ENCODE measurements at regions not wholly inside any gene's neighbourhood (a gene's known extent, or its start where the extent isn't known, plus 50 kb on each side); places are given as distances from the start of the nearest gene placed in this dataset.
"Not testable (repeated sequence)": the region's sequence is repeated elsewhere in the genome, so short reads cannot be mapped to it uniquely, and the experiment has no call there.

- DNase-seq (ENCODE audit: low read depth): not testable (repeated sequence)
Measured at GRCh38 chr2:90293806-90294205, 1602.3 kb downstream of the RPIA start.

- DNase-seq (ENCODE audit: low read depth): not testable (repeated sequence)
Measured at GRCh38 chr2:90295036-90295750, 1603.7 kb downstream of the RPIA start.

DNA sequence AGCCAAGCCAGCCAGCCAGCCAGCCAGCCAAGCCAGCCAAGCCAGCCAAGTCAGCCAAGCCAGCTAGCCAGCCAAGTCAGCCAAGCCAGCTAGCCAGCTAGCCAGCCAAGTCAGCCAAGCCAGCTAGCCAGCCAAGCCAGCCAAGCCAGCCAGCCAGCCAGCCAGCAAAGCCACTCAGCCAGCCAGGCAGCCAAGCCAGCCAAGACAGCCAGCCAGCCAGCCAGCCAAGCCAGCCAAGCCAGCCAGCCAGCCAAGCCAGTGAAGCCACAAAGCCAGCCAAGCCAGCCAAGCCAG, 1605.0 kb downstream of the RPIA start:
- DNase-seq (ENCODE audit: low read depth): not testable (repeated sequence)

DNA sequence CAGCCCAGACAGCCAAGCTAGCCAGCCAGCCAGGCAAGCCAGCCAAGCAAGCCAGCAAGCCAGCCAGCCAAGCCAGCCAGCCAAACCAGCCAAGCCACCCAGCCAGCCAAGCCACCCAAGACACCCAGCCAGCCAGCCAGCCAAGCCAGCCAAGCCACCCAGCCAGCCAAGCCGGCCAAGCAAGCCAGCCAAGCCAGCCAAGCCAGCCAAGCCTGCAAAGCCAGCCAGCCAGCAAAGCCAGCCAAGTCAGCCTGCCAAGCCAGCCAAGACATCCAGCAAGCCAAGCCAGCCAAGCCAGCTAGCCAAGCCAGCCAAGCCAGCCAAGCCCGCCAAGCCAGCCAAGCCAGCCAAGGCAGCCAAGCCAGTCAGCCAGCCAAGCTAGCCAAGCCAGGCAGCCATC, 1606.2 kb downstream of the RPIA start:
- DNase-seq (ENCODE audit: low read depth): not testable (repeated sequence)

DNA sequence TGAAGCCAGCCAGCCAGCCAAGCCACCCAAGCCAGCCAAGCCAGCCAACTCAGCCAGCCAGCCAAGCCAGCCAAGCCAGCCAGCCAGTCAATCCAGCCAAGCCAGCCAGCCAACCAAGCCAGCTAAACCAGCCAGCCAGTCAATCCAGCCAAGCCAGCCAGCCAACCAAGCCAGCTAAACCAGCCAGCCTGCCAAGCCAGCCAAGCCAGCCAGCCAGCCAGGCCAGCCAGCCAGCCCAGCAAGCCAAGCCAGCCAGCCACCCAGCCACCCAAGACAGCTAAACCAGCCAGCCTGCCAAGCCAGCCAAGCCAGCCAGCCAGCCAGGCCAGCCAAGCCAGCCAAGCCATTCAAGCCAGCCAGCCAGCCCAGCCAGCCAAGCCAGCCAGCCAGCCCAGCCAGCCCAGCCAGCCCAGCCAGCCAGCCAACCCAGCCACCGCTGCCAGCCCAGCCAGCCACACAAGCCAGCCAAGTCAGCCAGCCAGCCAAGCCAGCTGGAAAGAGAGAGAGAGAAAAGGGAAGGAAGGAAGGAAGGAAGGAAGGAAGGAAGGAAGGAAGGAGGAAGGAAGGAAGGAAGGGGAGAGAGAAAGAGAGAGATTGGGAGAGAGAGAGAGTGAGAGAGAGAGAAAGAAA, 1606.8 kb downstream of the RPIA start:
- not testable (repeated sequence) for DNase-seq (ENCODE audit: low read depth)

- DNase-seq (ENCODE audit: low read depth): not testable (repeated sequence)
Measured at GRCh38 chr2:90298983-90299382, 1607.5 kb downstream of the RPIA start.

GRCh38 chr2:90322982-90323381, 1631.5 kb downstream of the RPIA start:
- not testable (repeated sequence) for DNase-seq (ENCODE audit: low read depth)

- DNase-seq (ENCODE audit: low read depth): not testable (repeated sequence)
Measured at GRCh38 chr2:90323612-90324558, 1632.4 kb downstream of the RPIA start.

GRCh38 chr2:90324672-90325071, 1633.2 kb downstream of the RPIA start:
- DNase-seq (ENCODE audit: low read depth): not testable (repeated sequence)

- DNase-seq (ENCODE audit: low read depth): not testable (repeated sequence)
Measured at GRCh38 chr2:90325796-90326353, 1634.4 kb downstream of the RPIA start.

- DNase-seq (ENCODE audit: low read depth): not testable (repeated sequence)
Measured at GRCh38 chr2:90355546-90355945, 1664.1 kb downstream of the RPIA start.

- DNase-seq (ENCODE audit: low read depth): not testable (repeated sequence)
Measured at GRCh38 chr2:90359344-90359743, 1667.9 kb downstream of the RPIA start.

- not testable (repeated sequence) for DNase-seq (ENCODE audit: low read depth)
Measured at GRCh38 chr2:90359887-90360730, 1668.6 kb downstream of the RPIA start.

DNA sequence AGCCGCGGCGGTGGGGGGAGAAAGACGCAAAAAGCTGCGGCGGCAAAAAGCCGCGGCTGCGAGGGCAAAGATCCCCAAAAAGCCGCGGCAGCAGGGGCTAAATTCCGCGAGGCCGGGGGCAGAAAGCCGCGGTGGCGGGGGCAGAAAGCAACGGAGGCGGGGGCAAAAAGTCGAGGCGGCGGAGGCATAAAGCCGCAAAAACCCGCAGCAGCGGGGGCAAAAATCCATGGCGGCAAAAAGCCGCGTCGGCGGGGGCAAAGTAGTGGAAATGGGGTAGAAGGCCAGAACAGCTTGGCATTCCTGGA, 1669.2 kb downstream of the RPIA start:
- DNase-seq (ENCODE audit: low read depth): not testable (repeated sequence)

Measured in amniotic epithelial cell (primary cell).